GM12874 (cell line): ENCODE measurements at regions not wholly inside any gene's neighbourhood (a gene's known extent, or its start where the extent isn't known, plus 50 kb on each side); places are given as distances from the start of the nearest gene placed in this dataset.

ENCODE experiments used
- CTCF ChIP-seq: IDR thresholded peaks from 2 replicates; pipeline ENCODE4 v1.5.1; 2011; ENCODE audit warnings: low read depth, mild to moderate bottlenecking, control low read depth, low read length, moderate library complexity; ENCODE audit not compliant: insufficient read depth

DNA sequence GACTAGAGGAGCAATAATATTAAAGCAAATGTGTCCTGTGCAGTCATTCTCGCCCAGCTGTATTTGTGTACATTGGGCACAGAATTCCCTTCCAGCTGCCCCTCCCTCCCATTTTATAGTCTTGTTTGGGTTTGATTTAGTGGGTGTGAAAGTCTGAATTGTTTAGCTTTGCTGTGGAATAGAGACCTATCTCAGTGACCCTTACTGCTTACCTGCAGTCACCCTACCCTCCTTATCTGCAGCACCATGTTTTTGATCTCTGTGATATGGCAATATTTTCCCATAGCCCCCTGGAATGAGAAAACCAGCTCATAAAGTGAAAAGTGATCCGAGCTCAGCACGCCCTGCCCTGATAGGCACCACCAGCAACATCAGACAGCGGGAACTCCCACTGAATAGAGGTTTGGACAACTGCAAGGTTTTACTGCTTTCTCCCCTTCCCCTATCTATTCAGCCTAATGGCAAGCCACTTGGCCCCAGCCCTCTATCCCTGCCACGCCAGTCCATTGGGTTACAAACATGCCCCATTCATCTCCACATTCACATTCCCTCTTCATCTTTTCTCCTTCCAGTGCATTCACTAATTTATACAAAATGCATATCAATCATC, 199.0 kb downstream of the ETS1 start:
- no peak for TF ChIP-seq CTCF

DNA sequence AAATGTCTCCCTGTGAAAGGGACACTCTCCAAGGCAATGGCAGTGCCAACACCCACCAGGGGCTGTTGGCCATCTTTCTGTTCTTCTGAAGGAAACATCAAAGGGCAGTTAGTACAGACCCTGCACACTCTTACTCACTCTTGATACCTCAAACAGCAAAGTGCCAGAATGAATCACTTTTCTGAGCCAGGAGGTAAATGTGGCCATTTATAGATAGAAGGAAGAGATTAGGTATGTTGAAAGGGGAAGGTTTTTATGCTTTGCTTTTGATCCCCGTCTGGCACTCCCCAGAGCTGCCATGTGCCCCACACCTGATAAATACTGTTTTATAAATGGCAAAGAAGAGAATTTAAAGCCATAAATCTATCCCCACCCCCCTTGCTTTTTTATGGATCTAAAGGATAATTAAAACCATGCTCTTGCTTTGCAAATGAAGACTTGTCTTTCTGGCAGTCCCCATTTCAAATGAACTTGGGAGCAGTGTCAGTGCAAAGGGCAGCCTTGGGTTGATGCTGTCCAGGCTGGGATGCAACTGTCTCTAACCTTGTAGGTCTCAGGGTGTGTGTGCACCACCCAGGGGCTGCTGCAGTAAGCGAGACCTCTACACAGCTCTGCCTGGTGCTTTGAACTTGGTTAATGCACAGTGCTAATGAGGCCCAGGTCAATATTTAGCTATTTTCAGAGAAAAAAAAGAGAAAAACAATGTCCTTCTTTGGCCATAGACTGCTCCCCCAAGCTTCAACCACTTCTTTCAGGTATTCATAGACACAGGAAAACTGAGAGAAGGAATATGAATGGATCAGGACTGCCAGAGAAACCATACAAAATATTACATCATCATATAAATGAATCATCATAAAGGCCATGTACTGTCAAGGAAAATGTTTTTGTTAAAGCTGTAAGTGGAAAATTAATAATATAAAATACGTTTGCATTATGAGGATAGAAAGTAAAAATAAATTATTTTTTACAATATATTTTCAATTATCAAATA, 207.5 kb downstream of the ETS1 start:
- no peak for TF ChIP-seq CTCF

GRCh38 chr11:128375961-128376360, 211.4 kb downstream of the ETS1 start:
- no peak for TF ChIP-seq CTCF

DNA sequence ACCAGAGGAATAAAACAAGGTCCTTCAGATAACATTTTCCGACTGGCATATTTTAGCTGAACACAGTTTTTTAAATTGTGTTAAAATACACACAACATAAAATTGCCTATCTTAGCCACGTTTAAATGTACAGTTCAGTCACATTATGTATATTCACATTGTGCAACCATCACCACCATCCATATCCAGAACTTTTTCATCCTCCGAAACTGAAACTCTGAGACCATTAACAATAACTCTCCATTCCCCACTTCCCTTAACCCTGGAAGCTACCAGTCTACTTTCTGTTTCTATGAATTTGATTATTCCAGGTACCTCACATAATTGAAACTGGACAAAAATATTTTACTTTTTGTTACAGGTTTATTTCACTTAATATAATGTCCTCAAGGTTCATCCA, 213.3 kb downstream of the ETS1 start:
- no peak for TF ChIP-seq CTCF

GRCh38 chr11:128372977-128373376, 214.4 kb downstream of the ETS1 start:
- no peak for TF ChIP-seq CTCF

- TF ChIP-seq CTCF, result no peak
These were observed 219.8 kb downstream of the ETS1 start for GRCh38 chr11:128367573-128367972.

GRCh38 chr11:128365044-128365443, 222.3 kb downstream of the ETS1 start:
- TF ChIP-seq CTCF, result no peak
